ENCODE measurements at regions not wholly inside any gene's neighbourhood (a gene's known extent, or its start where the extent isn't known, plus 50 kb on each side); places are given as distances from the start of the nearest gene placed in this dataset.

- ATAC-seq: no peak
- TF ChIP-seq ZFP30 (CRISPR knock-in tag; IDR thresholded peaks at IDR 0.05) (no peak), SNAI2 (CRISPR knock-in tag; IDR thresholded peaks at IDR 0.05) (no peak), PPARA (CRISPR knock-in tag; IDR thresholded peaks at IDR 0.05; ENCODE audit: borderline replicate concordance) (no peak), TCF4 (CRISPR knock-in tag; IDR thresholded peaks at IDR 0.05; ENCODE audit: borderline replicate concordance) (no peak), ZC3H10 (CRISPR knock-in tag; IDR thresholded peaks at IDR 0.05) (no peak), GLIS3 (CRISPR knock-in tag; IDR thresholded peaks at IDR 0.05) (no peak), TSHZ2 (CRISPR knock-in tag; IDR thresholded peaks at IDR 0.05) (no peak), ZFP3 (CRISPR knock-in tag; IDR thresholded peaks at IDR 0.05) (no peak), BACH2 (CRISPR knock-in tag; IDR thresholded peaks at IDR 0.05; ENCODE audit: borderline replicate concordance) (no peak), CREB5 (CRISPR knock-in tag; IDR thresholded peaks at IDR 0.05; ENCODE audit: low read depth) (no peak), CSRNP3 (CRISPR knock-in tag; IDR thresholded peaks at IDR 0.05) (no peak), OSR1 (CRISPR knock-in tag; IDR thresholded peaks at IDR 0.05) (no peak), ZNF70 (CRISPR knock-in tag; IDR thresholded peaks at IDR 0.05) (no peak)
Measured at GRCh38 chr1:94726981-94727685, 93.0 kb upstream of the SLC44A3 start.

- ATAC-seq: no peak
Measured at GRCh38 chr1:94725566-94725965, 94.6 kb upstream of the SLC44A3 start.

More at GRCh38 chr1:94725566-94725965, 94.6 kb upstream of the SLC44A3 start:
- TF ChIP-seq POU6F1 (CRISPR knock-in tag; IDR thresholded peaks at IDR 0.05; ENCODE audit: borderline replicate concordance, low read depth): no peak
- no peak for TF ChIP-seq CSRNP3 (CRISPR knock-in tag; IDR thresholded peaks at IDR 0.05)
- TF ChIP-seq CREB5 (CRISPR knock-in tag; IDR thresholded peaks at IDR 0.05; ENCODE audit: low read depth): no peak
- no peak for TF ChIP-seq ZFP3 (CRISPR knock-in tag; IDR thresholded peaks at IDR 0.05)
- no peak for TF ChIP-seq CSDC2 (CRISPR knock-in tag; IDR thresholded peaks at IDR 0.05)
- TF ChIP-seq TOX (CRISPR knock-in tag; IDR thresholded peaks at IDR 0.05; ENCODE audit: borderline replicate concordance): no peak
- TF ChIP-seq ZC3H10 (CRISPR knock-in tag; IDR thresholded peaks at IDR 0.05): no peak
